NT2/D1 (cell line): ENCODE measurements at regions not wholly inside any gene's neighbourhood (a gene's known extent, or its start where the extent isn't known, plus 50 kb on each side); places are given as distances from the start of the nearest gene placed in this dataset.
"Not testable (repeated sequence)": the region's sequence is repeated elsewhere in the genome, so short reads cannot be mapped to it uniquely, and the experiment has no call there.

Experiments
- DNase-seq: peaks from one replicate; pipeline ENCODE4 v3.0.0-alpha.2; 2011; ENCODE audit warnings: low read depth, low spot score
- H3K27me3 ChIP-seq: 2 replicates; pipeline ENCODE4 v1.6.0; 2011; ENCODE audit warnings: mild to moderate bottlenecking; ENCODE audit not compliant: insufficient read length, insufficient read depth
- H3K36me3 ChIP-seq: 2 replicates; pipeline ENCODE4 v1.6.1; 2011; ENCODE audit warnings: mild to moderate bottlenecking, low read length, mixed read lengths; ENCODE audit not compliant: insufficient read depth, insufficient read length
- H3K4me1 ChIP-seq: 2 replicates; pipeline ENCODE4 v1.5.1; 2011; ENCODE audit not compliant: insufficient read depth, insufficient read length
- H3K4me3 ChIP-seq: 2 replicates; pipeline ENCODE4 v1.5.1; 2011; ENCODE audit warnings: low read depth; ENCODE audit not compliant: insufficient read length
- H3K9ac ChIP-seq: 2 replicates; pipeline ENCODE4 v1.6.0; 2011; ENCODE audit warnings: low read depth; ENCODE audit not compliant: insufficient read length
- H3K9me3 ChIP-seq: 2 replicates; pipeline ENCODE4 v1.5.1; 2011; ENCODE audit warnings: mild to moderate bottlenecking, low read length; ENCODE audit not compliant: insufficient read depth
- SUZ12 ChIP-seq: IDR thresholded peaks from 2 replicates; pipeline ENCODE4 v1.6.1; 2011; ENCODE audit not compliant: insufficient read length, insufficient read depth; ENCODE audit errors: extremely low read depth
- YY1 ChIP-seq: IDR thresholded peaks from 2 replicates; pipeline ENCODE4 v1.6.1; 2011; ENCODE audit not compliant: insufficient read length, insufficient read depth
- ZNF274 ChIP-seq: IDR thresholded peaks from 2 replicates; pipeline ENCODE4 v1.6.1; 2011; ENCODE audit warnings: mild to moderate bottlenecking, low read depth, low read length

GRCh38 chr2:19099181-19099580, 259.2 kb downstream of the OSR1 start:
- no peak for TF ChIP-seq YY1
- TF ChIP-seq SUZ12: no peak
- no peak for TF ChIP-seq ZNF274
- Histone ChIP-seq H3K27me3 (no peaks in the 10 kb centered on the region), H3K9me3 (no peaks in the 10 kb centered on the region), H3K9ac (no peak overlapping the region), H3K4me3 (no peak overlapping the region), H3K36me3 (no peaks in the 10 kb centered on the region), H3K4me1 (no peaks in the 10 kb centered on the region)
- no peak for DNase-seq

DNA sequence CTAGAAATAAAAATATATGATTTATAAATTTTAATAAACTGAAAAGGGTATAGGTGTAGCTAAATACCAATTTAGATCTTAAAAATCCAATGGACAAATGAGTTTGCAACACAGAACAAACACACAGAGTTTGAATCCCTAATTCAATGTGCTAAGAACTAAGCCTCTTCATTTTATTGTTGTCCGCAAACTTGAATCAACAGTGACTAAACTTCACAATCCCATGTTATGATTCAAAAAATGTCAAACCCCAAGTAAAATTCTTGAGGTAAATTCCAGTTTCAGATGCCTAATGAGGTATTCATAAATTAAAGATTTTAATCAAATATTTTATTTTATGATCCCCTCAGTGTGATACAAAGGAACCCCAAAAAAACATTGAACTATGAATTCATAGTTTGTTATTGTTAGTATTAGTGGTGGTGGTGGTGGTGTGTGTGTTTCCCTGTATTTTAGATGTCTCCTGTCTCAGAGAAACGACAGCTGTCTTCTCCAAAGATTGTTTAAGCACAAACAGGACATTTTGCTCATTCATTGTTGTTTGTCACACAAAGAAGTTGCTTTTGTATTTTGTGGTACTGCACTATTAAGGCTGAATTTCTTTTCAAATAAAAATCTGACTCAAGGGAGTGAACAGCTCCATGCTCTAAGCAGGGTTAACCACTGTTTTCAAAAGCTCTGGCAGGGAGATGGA, 259.8 kb downstream of the OSR1 start:
- Histone ChIP-seq H3K9me3 (no peaks in the 10 kb centered on the region), H3K4me1 (no peaks in the 10 kb centered on the region), H3K27me3 (no peaks in the 10 kb centered on the region), H3K4me3 (no peak overlapping the region), H3K36me3 (no peaks in the 10 kb centered on the region), H3K9ac (no peak overlapping the region)
- TF ChIP-seq YY1 (no peak), SUZ12 (no peak), ZNF274 (no peak)
- DNase-seq: no peak

- not testable (repeated sequence) for H3K9ac ChIP-seq, H3K36me3 ChIP-seq, H3K27me3 ChIP-seq, H3K4me1 ChIP-seq, H3K4me3 ChIP-seq, H3K9me3 ChIP-seq
- DNase-seq: peak; percentile 51
Observed at GRCh38 chr2:19089476-19089875, 268.9 kb downstream of the OSR1 start.

DNA sequence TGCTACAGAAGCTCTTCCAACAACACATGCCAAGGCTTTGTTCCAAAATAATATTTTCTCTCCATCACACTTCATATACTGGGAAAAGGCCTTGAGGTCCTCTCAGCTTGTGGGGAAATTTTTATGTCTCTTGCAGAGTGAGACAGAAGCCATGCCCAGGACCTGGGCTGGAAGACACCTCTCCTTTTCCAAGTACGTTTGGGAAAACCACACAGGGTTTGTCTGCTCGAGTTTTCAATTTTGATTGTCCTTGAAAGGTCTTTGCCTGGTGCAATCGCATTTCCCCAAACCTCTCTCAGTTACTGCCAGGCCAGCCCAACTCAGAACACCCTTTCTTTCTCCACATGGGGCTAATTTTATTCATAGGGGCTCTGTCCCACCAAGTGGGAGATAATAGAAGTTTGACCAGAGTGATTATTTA, 272.2 kb downstream of the OSR1 start:
- Histone ChIP-seq H3K9me3 (no peaks in the 10 kb centered on the region), H3K36me3 (no peaks in the 10 kb centered on the region), H3K9ac (no peak overlapping the region), H3K4me1 (no peaks in the 10 kb centered on the region), H3K27me3 (no peaks in the 10 kb centered on the region), H3K4me3 (no peak overlapping the region)
- TF ChIP-seq YY1: no peak
- no peak for TF ChIP-seq ZNF274
- TF ChIP-seq SUZ12: no peak
- DNase-seq: peak; percentile 69

GRCh38 chr2:19078709-19079108, 279.7 kb downstream of the OSR1 start:
- no peak for TF ChIP-seq SUZ12
- no peak for TF ChIP-seq YY1
- no peak for TF ChIP-seq ZNF274
- no peaks in the 10 kb centered on the region for H3K4me1 ChIP-seq
- DNase-seq: no peak
- no peak overlapping the region for H3K9ac ChIP-seq
- no peaks in the 10 kb centered on the region for H3K9me3 ChIP-seq
- H3K27me3 ChIP-seq: no peaks in the 10 kb centered on the region
- H3K36me3 ChIP-seq: no peaks in the 10 kb centered on the region
- no peak overlapping the region for H3K4me3 ChIP-seq

- DNase-seq: no peak
- Histone ChIP-seq H3K4me1 (no peaks in the 10 kb centered on the region), H3K4me3 (no peak overlapping the region), H3K36me3 (no peaks in the 10 kb centered on the region), H3K9me3 (no peaks in the 10 kb centered on the region), H3K27me3 (no peaks in the 10 kb centered on the region), H3K9ac (no peak overlapping the region)
- no peak for TF ChIP-seq SUZ12
- no peak for TF ChIP-seq YY1
- TF ChIP-seq ZNF274: no peak
Observed at GRCh38 chr2:19073522-19073921, 284.9 kb downstream of the OSR1 start.

GRCh38 chr2:19072161-19072560, 286.3 kb downstream of the OSR1 start:
- Histone ChIP-seq H3K9me3 (no peaks in the 10 kb centered on the region), H3K36me3 (no peaks in the 10 kb centered on the region), H3K9ac (no peak overlapping the region), H3K4me1 (no peaks in the 10 kb centered on the region), H3K4me3 (no peak overlapping the region), H3K27me3 (no peaks in the 10 kb centered on the region)
- no peak for TF ChIP-seq SUZ12
- no peak for TF ChIP-seq ZNF274
- TF ChIP-seq YY1: no peak
- no peak for DNase-seq

DNA sequence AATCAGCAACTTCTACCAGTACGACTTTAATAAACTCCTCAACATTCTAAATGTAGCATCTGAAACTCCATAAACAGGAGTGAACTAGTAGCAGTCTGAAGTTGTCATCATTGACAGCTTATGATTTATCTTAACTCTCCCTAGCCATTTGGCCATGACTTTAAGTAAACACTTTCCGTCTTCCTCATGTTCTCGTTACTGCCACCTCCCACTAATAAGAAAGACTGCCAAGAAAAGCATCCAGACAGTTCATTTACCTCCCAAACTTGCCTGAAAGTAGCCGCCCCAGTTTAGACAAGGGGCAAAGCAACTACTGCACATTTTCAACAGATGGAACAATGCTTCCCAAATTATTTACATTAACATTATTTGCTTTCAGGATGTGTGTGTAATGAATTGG, 287.5 kb downstream of the OSR1 start:
- Histone ChIP-seq H3K4me3 (no peak overlapping the region), H3K36me3 (no peaks in the 10 kb centered on the region), H3K9me3 (no peaks in the 10 kb centered on the region), H3K4me1 (no peaks in the 10 kb centered on the region), H3K27me3 (no peaks in the 10 kb centered on the region), H3K9ac (no peak overlapping the region)
- TF ChIP-seq ZNF274 (no peak), YY1 (no peak), SUZ12 (no peak)
- DNase-seq: no peak
